ENCODE measurements at regions not wholly inside any gene's neighbourhood (a gene's known extent, or its start where the extent isn't known, plus 50 kb on each side); places are given as distances from the start of the nearest gene placed in this dataset.

DNA sequence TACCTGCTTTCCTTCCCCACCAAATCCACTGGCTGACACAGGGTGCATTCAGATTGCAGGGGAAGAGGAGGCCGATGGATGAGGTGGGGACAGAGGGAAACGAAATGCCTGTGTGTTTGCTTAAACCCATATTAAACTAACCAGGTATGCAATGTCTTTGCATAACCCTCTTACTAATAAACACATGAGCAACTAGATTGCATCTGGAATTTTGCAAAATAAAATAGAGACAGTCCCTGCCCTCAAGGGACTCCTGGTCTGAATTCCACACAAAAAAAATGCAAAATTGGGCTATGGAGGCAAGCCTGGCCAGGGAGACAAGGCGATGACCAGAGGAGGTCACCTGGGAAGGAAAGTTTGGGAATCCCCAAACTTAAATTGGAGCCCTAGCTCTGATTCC is 202.9 kb downstream of the ACTL7B start:
- no TSS peak for BruUV-seq (replicated peaks)
- no peak for TF ChIP-seq CENPBD1 (CRISPR knock-in tag; IDR thresholded peaks at IDR 0.05; ENCODE audit: borderline replicate concordance, low read depth)
- TF ChIP-seq, protein P1, sequence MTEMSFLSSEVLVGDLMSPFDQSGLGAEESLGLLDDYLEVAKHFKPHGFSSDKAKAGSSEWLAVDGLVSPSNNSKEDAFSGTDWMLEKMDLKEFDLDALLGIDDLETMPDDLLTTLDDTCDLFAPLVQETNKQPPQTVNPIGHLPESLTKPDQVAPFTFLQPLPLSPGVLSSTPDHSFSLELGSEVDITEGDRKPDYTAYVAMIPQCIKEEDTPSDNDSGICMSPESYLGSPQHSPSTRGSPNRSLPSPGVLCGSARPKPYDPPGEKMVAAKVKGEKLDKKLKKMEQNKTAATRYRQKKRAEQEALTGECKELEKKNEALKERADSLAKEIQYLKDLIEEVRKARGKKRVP (CRISPR knock-in tag; IDR thresholded peaks at IDR 0.05) = no peak
- ATAC-seq = no peak
- intact Hi-C loops (cut with micrococcal nuclease; ENCODE audit: unreplicated experiment) = no loop called here
- H3K27ac ChIP-seq (ENCODE audit: extremely low read length, insufficient read depth, low read length) = no peak overlapping the region
- no peaks in the 10 kb centered on the region for H3K36me3 ChIP-seq (replicated peaks in 1 of 2; ENCODE audit: control insufficient read depth in 1 of 2, insufficient read depth in 2 of 2, low read length in 2 of 2)
- no peaks in the 10 kb centered on the region for H3K27me3 ChIP-seq (ENCODE audit: control insufficient read depth in 1 of 2, insufficient read depth in 2 of 2, low read length in 2 of 2)
- H4K20me1 ChIP-seq (ENCODE audit: insufficient read depth, low read length) = no peaks in the 10 kb centered on the region
- H3K4me1 ChIP-seq (ENCODE audit: insufficient read depth, low read length) = no peaks in the 10 kb centered on the region
- no peak overlapping the region for H2AFZ ChIP-seq (ENCODE audit: low read length)
- no peaks in the 10 kb centered on the region for H3K79me2 ChIP-seq (ENCODE audit: insufficient read depth, low read length)
- in situ Hi-C loops (cut with HindIII; ENCODE audit: extremely low pct_ligation_motif_present, low pct_unique_long_range_greater_than_20kb) = no loop called here
- FAIRE-seq = no peak
- ChIA-PET CTCF (ENCODE audit: low intra/inter-chr PET ratio, low total read pairs) (no interaction called here), POLR2A (no interaction called here)
- no peak overlapping the region for H3K4me3 ChIP-seq (replicated peaks in 1 of 3; ENCODE audit: insufficient read depth in 1 of 3, low read depth in 2 of 3, low read length in 3 of 3)
- H3K9me3 ChIP-seq (ENCODE audit: low read length) = no peaks in the 10 kb centered on the region
- WGBS (ENCODE audit: low lambda C conversion rate) = 3% methylated on average over 3 of the region's 3 CpGs
- no peak for DNase-seq (ENCODE audit: low spot score)
- H3K9ac ChIP-seq (ENCODE audit: insufficient read depth, low read depth, low read length) = no peak overlapping the region
- H3K4me2 ChIP-seq (ENCODE audit: low read depth, low read length) = no peak overlapping the region

- no peak overlapping the region for H3K4me2 ChIP-seq (ENCODE audit: low read depth, low read length)
- no TSS peak for BruUV-seq (replicated peaks)
- DNase-seq (ENCODE audit: low spot score) (no peak), FAIRE-seq (no peak), ATAC-seq (no peak)
- no peak overlapping the region for H3K27ac ChIP-seq (ENCODE audit: extremely low read length, insufficient read depth, low read length)
- intact Hi-C loops (cut with micrococcal nuclease; ENCODE audit: unreplicated experiment) (no loop called here), in situ Hi-C loops (cut with HindIII; ENCODE audit: extremely low pct_ligation_motif_present, low pct_unique_long_range_greater_than_20kb) (no loop called here)
- H3K4me1 ChIP-seq (ENCODE audit: insufficient read depth, low read length) = no peaks in the 10 kb centered on the region
- CTCF ChIA-PET (ENCODE audit: low intra/inter-chr PET ratio, low total read pairs) = no interaction called here
- H3K9ac ChIP-seq (ENCODE audit: insufficient read depth, low read depth, low read length) = no peak overlapping the region
- no peak overlapping the region for H3K4me3 ChIP-seq (replicated peaks in 1 of 3; ENCODE audit: insufficient read depth in 1 of 3, low read depth in 2 of 3, low read length in 3 of 3)
- WGBS (ENCODE audit: low lambda C conversion rate) = 3% methylated on average over 2 of the region's 2 CpGs
- no peak overlapping the region for H2AFZ ChIP-seq (ENCODE audit: low read length)
- POLR2A ChIA-PET = no interaction called here
- TF ChIP-seq ZFP36 (IDR thresholded peaks at IDR 0.05; ENCODE audit: borderline replicate concordance, low read depth, low read length, partially characterized antibody) = no peak
- no peak for TF ChIP-seq ZNF10 (CRISPR knock-in tag; IDR thresholded peaks at IDR 0.05; ENCODE audit: borderline replicate concordance, low read depth)
- TF ChIP-seq PCBP2 (optimal IDR thresholded peaks at IDR 0.05; ENCODE audit: low read depth, low read length, poor library complexity, severe bottlenecking) = no peak
- TF ChIP-seq, protein P2, sequence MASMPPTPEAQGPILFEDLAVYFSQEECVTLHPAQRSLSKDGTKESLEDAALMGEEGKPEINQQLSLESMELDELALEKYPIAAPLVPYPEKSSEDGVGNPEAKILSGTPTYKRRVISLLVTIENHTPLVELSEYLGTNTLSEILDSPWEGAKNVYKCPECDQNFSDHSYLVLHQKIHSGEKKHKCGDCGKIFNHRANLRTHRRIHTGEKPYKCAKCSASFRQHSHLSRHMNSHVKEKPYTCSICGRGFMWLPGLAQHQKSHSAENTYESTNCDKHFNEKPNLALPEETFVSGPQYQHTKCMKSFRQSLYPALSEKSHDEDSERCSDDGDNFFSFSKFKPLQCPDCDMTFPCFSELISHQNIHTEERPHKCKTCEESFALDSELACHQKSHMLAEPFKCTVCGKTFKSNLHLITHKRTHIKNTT (CRISPR knock-in tag; IDR thresholded peaks at IDR 0.05) = no peak
- TF ChIP-seq ZNF781 (CRISPR knock-in tag; IDR thresholded peaks at IDR 0.05; ENCODE audit: borderline replicate concordance, not compliant biosample characterization) = no peak
- no peak for TF ChIP-seq KLF6 (CRISPR knock-in tag; IDR thresholded peaks at IDR 0.05)
- no peak for TF ChIP-seq ZNF615 (CRISPR knock-in tag; IDR thresholded peaks at IDR 0.05; ENCODE audit: borderline replicate concordance)
- no peak for TF ChIP-seq REXO4 (CRISPR knock-in tag; IDR thresholded peaks at IDR 0.05; ENCODE audit: borderline replicate concordance)
- TF ChIP-seq ZNF136 (CRISPR knock-in tag; IDR thresholded peaks at IDR 0.05; ENCODE audit: low read depth) = no peak
- H3K79me2 ChIP-seq (ENCODE audit: insufficient read depth, low read length) = no peaks in the 10 kb centered on the region
- no peaks in the 10 kb centered on the region for H3K9me3 ChIP-seq (ENCODE audit: low read length)
- H4K20me1 ChIP-seq (ENCODE audit: insufficient read depth, low read length) = no peaks in the 10 kb centered on the region
- H3K27me3 ChIP-seq (ENCODE audit: control insufficient read depth in 1 of 2, insufficient read depth in 2 of 2, low read length in 2 of 2) = no peaks in the 10 kb centered on the region
- H3K36me3 ChIP-seq (replicated peaks in 1 of 2; ENCODE audit: control insufficient read depth in 1 of 2, insufficient read depth in 2 of 2, low read length in 2 of 2) = no peaks in the 10 kb centered on the region
Measured at GRCh38 chr9:108650826-108651225, 205.0 kb downstream of the ACTL7B start.

Measured in HepG2 (cell line).